SK-N-MC (cell line): ENCODE measurements at regions not wholly inside any gene's neighbourhood (a gene's known extent, or its start where the extent isn't known, plus 50 kb on each side); places are given as distances from the start of the nearest gene placed in this dataset.

Experiments
- EZH2 ChIP-seq: fragments of 200-600 bp; sonication (generic); IDR thresholded peaks from one replicate; pipeline ENCODE4 v1.6.1; 2017; ENCODE audit warnings: antibody characterized with exemption
- FOXP2 ChIP-seq: optimal IDR thresholded peaks from 2 replicates; pipeline ENCODE3; 2011; ENCODE audit warnings: mild to moderate bottlenecking, moderate library complexity; ENCODE audit not compliant: insufficient read depth; ENCODE audit errors: extremely low read length, control extremely low read depth
- POLR2AphosphoS5 ChIP-seq: IDR thresholded peaks from 2 replicates; pipeline ENCODE4 v1.6.1; 2012; ENCODE audit warnings: mild to moderate bottlenecking, low read depth, low read length, borderline replicate concordance

GRCh38 chr11:113534625-113535024, 59.4 kb upstream of the DRD2 start:
- TF ChIP-seq POLR2AphosphoS5 (no peak), EZH2 (no peak), FOXP2 (no peak)
